Mesothelial cell of epicardium (in vitro differentiated cells): ENCODE measurements at regions not wholly inside any gene's neighbourhood (a gene's known extent, or its start where the extent isn't known, plus 50 kb on each side); places are given as distances from the start of the nearest gene placed in this dataset.

Source experiments
- DNase-seq, 2 experiments: peaks; one replicate each; pipeline ENCODE4 v3.0.0; 2021; ENCODE audit warnings: low spot score in 2 of 2; ENCODE audit not compliant: unreplicated experiment in 2 of 2
- H3K27ac Mint-ChIP-seq: 2 replicates; pipeline ENCODE4 v1.8.0; 2021; ENCODE audit warnings: mixed read lengths
- H3K27me3 Mint-ChIP-seq: 2 replicates; pipeline ENCODE4 v1.8.0; 2021; ENCODE audit warnings: low read depth, mixed read lengths
- H3K36me3 Mint-ChIP-seq: 2 replicates; pipeline ENCODE4 v1.8.0; 2021; ENCODE audit warnings: mixed read lengths
- H3K4me1 Mint-ChIP-seq: 2 replicates; pipeline ENCODE4 v1.8.0; 2021; ENCODE audit warnings: mixed read lengths
- H3K4me3 Mint-ChIP-seq: 2 replicates; pipeline ENCODE4 v1.8.0; 2021; ENCODE audit warnings: mild to moderate bottlenecking, moderate library complexity, mixed read lengths
- H3K9me3 Mint-ChIP-seq: 2 replicates; pipeline ENCODE4 v1.8.0; 2021; ENCODE audit warnings: mixed read lengths
- CTCF ChIP-seq: fragments of 200-600 bp; sonication (generic); IDR thresholded peaks from one replicate; pipeline ENCODE4 v1.5.0; 2021; ENCODE audit warnings: antibody characterized with exemption; ENCODE audit not compliant: unreplicated experiment

DNA sequence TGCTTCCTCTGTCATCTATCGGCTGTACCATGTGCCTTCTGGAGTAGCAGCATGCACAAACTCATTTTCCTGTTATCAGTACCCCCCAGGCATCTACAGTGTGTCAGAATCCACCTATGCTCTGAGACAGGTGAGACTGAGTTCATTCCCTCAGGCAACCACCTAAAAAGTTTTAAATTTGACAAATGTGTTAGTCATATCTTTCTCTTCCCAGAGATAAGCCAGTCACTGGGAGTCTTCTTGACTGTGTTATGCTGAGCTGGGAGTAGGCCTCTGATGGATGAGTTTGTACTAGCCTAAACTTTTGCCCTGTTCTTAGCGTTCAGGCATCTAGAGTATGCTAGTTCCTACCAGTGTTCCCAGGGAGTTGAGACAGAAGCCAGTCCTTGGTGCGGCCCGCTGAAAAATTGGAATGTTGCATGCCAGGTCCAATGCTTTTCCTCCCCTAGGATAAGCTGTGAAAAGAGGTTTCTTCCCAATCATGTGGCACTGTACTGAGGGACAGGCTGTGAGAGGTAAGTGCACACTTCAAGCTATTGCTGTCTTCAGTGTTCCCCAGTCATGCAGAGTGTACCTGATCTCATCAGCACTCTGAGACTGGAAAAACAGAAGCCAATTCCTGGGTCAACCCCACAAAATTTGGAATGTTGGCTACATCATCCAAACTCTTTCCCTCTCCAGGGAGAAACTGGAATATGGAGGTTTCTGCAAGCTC is 1202.3 kb downstream of the NCAM2 start:
- TF ChIP-seq CTCF = no peak
- Mint-ChIP-seq H3K9me3 (peaks cover 29% of the 10 kb centered on the region), H3K4me1 (peaks cover 37% of the 10 kb centered on the region), H3K27ac (peak overlapping the region; percentile 95), H3K27me3 (no peaks in the 10 kb centered on the region), H3K4me3 (peak overlapping the region; percentile 79), H3K36me3 (peaks cover 20% of the 10 kb centered on the region)
- DNase-seq = no peak

GRCh38 chr21:22201126-22201525 is 1202.9 kb downstream of the NCAM2 start:
- Mint-ChIP-seq H3K4me1 (peaks cover 37% of the 10 kb centered on the region), H3K4me3 (peak overlapping the region; percentile 79), H3K27me3 (no peaks in the 10 kb centered on the region), H3K36me3 (peaks cover 18% of the 10 kb centered on the region), H3K9me3 (peaks cover 27% of the 10 kb centered on the region), H3K27ac (peak overlapping the region; percentile 95)
- TF ChIP-seq CTCF = no peak
- no peak for DNase-seq

DNA sequence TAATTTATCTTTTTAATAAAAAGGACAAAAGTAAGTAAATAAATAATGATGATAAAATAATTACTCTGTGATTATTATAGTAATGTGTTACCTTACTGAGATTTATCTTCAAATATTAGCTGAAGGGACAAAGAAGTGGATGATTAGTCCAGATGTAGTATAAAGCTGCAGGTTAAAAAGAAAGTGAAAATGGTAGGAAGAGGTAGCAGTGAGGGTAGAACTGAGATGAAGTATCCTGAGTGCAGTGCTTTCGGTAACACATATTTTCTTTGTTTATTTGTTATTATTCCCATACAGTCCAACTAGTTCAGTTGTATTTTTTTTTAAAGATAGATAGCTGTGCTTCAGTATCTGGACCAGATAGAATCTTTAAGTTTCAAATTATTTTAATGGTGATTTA is 1203.5 kb downstream of the NCAM2 start:
- peaks cover 23% of the 10 kb centered on the region for H3K9me3 Mint-ChIP-seq
- no peak for TF ChIP-seq CTCF
- no peak for DNase-seq
- peak overlapping the region; percentile 95 for H3K27ac Mint-ChIP-seq
- H3K36me3 Mint-ChIP-seq = peaks cover 19% of the 10 kb centered on the region
- H3K4me3 Mint-ChIP-seq = peak overlapping the region; percentile 70
- H3K27me3 Mint-ChIP-seq = no peaks in the 10 kb centered on the region
- peaks cover 40% of the 10 kb centered on the region for H3K4me1 Mint-ChIP-seq

DNA sequence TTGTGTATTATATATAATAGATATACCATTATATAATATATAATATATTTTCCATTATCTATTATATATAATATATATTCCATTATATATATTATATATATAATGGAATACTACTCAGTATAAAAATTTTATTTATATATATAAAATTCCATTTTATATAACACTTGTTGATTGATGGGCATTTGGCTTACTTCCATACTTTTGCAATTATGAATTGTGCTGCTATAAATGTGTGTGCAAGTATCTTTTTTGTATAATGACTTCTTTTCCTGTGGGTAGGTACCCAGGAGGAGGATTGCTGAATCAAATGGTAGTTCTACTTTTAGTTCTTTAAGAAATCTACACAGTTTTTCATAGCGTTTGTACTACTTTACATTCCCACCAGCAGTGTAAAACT is 1211.1 kb downstream of the NCAM2 start:
- H3K4me1 Mint-ChIP-seq = peaks cover 16% of the 10 kb centered on the region
- no peak overlapping the region for H3K27ac Mint-ChIP-seq
- H3K9me3 Mint-ChIP-seq = peaks cover 16% of the 10 kb centered on the region
- H3K27me3 Mint-ChIP-seq = no peaks in the 10 kb centered on the region
- no peak for TF ChIP-seq CTCF
- H3K36me3 Mint-ChIP-seq = peaks cover 29% of the 10 kb centered on the region
- H3K4me3 Mint-ChIP-seq = no peak overlapping the region
- no peak for DNase-seq

GRCh38 chr21:22211943-22212342 is 1213.7 kb downstream of the NCAM2 start:
- Mint-ChIP-seq H3K27ac (no peak overlapping the region), H3K27me3 (no peaks in the 10 kb centered on the region), H3K36me3 (peaks cover 35% of the 10 kb centered on the region)

More at GRCh38 chr21:22211943-22212342, 1213.7 kb downstream of the NCAM2 start:
- DNase-seq = no peak
- peaks cover 6% of the 10 kb centered on the region for H3K4me1 Mint-ChIP-seq
- TF ChIP-seq CTCF = no peak
- H3K4me3 Mint-ChIP-seq = no peak overlapping the region
- peaks cover 11% of the 10 kb centered on the region for H3K9me3 Mint-ChIP-seq
